K562 (cell line): ENCODE measurements at regions not wholly inside any gene's neighbourhood (a gene's known extent, or its start where the extent isn't known, plus 50 kb on each side); places are given as distances from the start of the nearest gene placed in this dataset.
A peak's percentile ranks its signal among the peaks of the same experiment; 100 is the strongest.

Source experiments
- ATAC-seq: fragments of 200-7000 bp; cut with Tn5 transposase; 3 replicates; pipeline ENCODE4 v1.9.1; 2020; ENCODE audit warnings: moderate library complexity
- BruUV-seq: library from RNA; stranded (reverse); fragments of 400-500 nt; replicated peaks from 2 replicates; lab custom pipeline; 2021; lab: Mats Ljungman, UMichigan
- CTCF ChIA-PET: fragments of 300-600 bp; formaldehyde crosslinking; extraction: SDS; loops from one replicate; lab custom pipeline; 2021; ENCODE audit warnings: low intra/inter-chr PET ratio; lab: Yijun Ruan, JAX
- POLR2A ChIA-PET: fragments of 300-600, 350-650 bp; sonication (Branson Sonifier 250); formaldehyde crosslinking; extraction: SDS; loops from one replicate; lab custom pipeline; 2021; ENCODE audit warnings: antibody characterized with exemption, inconsistent platforms; lab: Yijun Ruan, JAX
- DNase-seq, 4 experiments: peaks; one replicate each; pipeline versions ENCODE4 v3.0.0 to v3.0.0-alpha.2; 2011 to 2018; ENCODE audit warnings: low spot score in 3 of 4, mixed read lengths in 3 of 4; ENCODE audit errors: extremely low read depth in 1 of 4
- FAIRE-seq: peaks from 2 replicates; lab custom pipeline; 2011; peaks lifted over from hg19 to GRCh38; lab: Jason Lieb, UNC
- H2AFZ ChIP-seq: 2 replicates; pipeline ENCODE4 v1.6.0; 2011; ENCODE audit warnings: low read depth, low read length, control low read depth, inconsistent platforms
- H3K27ac ChIP-seq: fragments of 200-600 bp; 3 replicates; pipeline ENCODE4 v1.8.0; 2011; ENCODE audit warnings: low read depth, mild to moderate bottlenecking, control low read depth, inconsistent platforms, low read length, moderate library complexity, mixed read lengths; ENCODE audit errors: extremely low read depth
- H3K27me3 ChIP-seq, 2 experiments: fragments of 300-600 bp in 1 of 2; 2 replicates in 1 of 2; 3 replicates in 1 of 2; pipeline versions ENCODE4 v1.6.0 to v1.8.0; 2011; ENCODE audit warnings: inconsistent platforms in 2 of 2, low read length in 2 of 2, mild to moderate bottlenecking in 1 of 2, mixed read lengths in 1 of 2, moderate library complexity in 1 of 2; ENCODE audit not compliant: control insufficient read depth in 2 of 2, insufficient read depth in 2 of 2
- H3K36me3 ChIP-seq: fragments of 300-600 bp; 3 replicates; pipeline ENCODE4 v1.8.0; 2011; ENCODE audit warnings: mild to moderate bottlenecking, low read length, inconsistent platforms; ENCODE audit not compliant: control insufficient read depth, insufficient read depth
- H3K4me1 ChIP-seq, 2 experiments: fragments of 200-600 bp in 1 of 2; replicated peaks in 1 of 2; 2 replicates in 1 of 2; 3 replicates in 1 of 2; pipeline versions ENCODE4 v1.5.1 to v1.8.0; 2011; ENCODE audit warnings: inconsistent platforms in 2 of 2, low read length in 2 of 2, mild to moderate bottlenecking in 1 of 2, mixed read lengths in 1 of 2, moderate library complexity in 1 of 2; ENCODE audit not compliant: control insufficient read depth in 2 of 2, insufficient read depth in 2 of 2
- H3K4me2 ChIP-seq: 2 replicates; pipeline ENCODE4 v1.6.1; 2011; ENCODE audit warnings: low read length, control low read depth, inconsistent platforms, mixed read lengths; ENCODE audit not compliant: insufficient read depth
- H3K4me3 ChIP-seq: fragments of 200-600 bp; sonication (generic), shearing (Covaris generic); 2 replicates; pipeline ENCODE4 v1.5.1; 2016; ENCODE audit warnings: control low read depth, inconsistent platforms
- H3K79me2 ChIP-seq: fragments of 200-600 bp; 3 replicates; pipeline ENCODE4 v1.8.0; 2011; ENCODE audit warnings: low read length, inconsistent platforms; ENCODE audit not compliant: control insufficient read depth, insufficient read depth
- H3K9ac ChIP-seq, 2 experiments: 2 replicates each; pipeline versions ENCODE4 v1.6.0 to v1.6.1; 2011; ENCODE audit warnings: low read depth in 2 of 2, low read length in 2 of 2, control low read depth in 1 of 2, inconsistent platforms in 1 of 2, mild to moderate bottlenecking in 1 of 2, mixed read lengths in 1 of 2; ENCODE audit not compliant: insufficient read depth in 1 of 2
- H3K9me1 ChIP-seq: one replicate; pipeline ENCODE4 v1.6.0; 2011; ENCODE audit warnings: inconsistent platforms, mild to moderate bottlenecking, low read length, moderate library complexity; ENCODE audit not compliant: control insufficient read depth, insufficient read depth
- H3K9me3 ChIP-seq: replicated peaks from 2 replicates; pipeline ENCODE4 v1.5.1; 2011; ENCODE audit warnings: low read depth, low read length, inconsistent platforms; ENCODE audit not compliant: control insufficient read depth, insufficient read depth
- H4K20me1 ChIP-seq: replicated peaks from 2 replicates; pipeline ENCODE4 v1.6.1; 2011; ENCODE audit warnings: low read length, inconsistent platforms, mixed read lengths; ENCODE audit not compliant: control insufficient read depth, insufficient read depth
- ESRRB ChIP-seq: fragments of 250-450 bp; sonication (Bioruptor Pico); IDR thresholded peaks from 2 replicates; pipeline ENCODE4 v1.5.0; 2020; ENCODE audit warnings: mild to moderate bottlenecking, moderate library complexity, borderline replicate concordance
- NONO ChIP-seq, 2 experiments: fragments of 200-400 bp in 1 of 2; fragments of 450-650 bp in 1 of 2; formaldehyde crosslinking in 1 of 2; IDR thresholded peaks; 2 replicates each; pipeline ENCODE4 v1.6.1; 2017; ENCODE audit warnings: low read depth in 2 of 2, mild to moderate bottlenecking in 2 of 2, moderate library complexity in 2 of 2, low read length in 1 of 2
- PPARD ChIP-seq: fragments of 250-450 bp; sonication (Bioruptor Pico); IDR thresholded peaks from 2 replicates; pipeline ENCODE4 v1.8.0; 2022; ENCODE audit warnings: inconsistent platforms, mild to moderate bottlenecking, moderate library complexity
- RFX1 ChIP-seq: fragments of 450-650 bp; IDR thresholded peaks from 2 replicates; pipeline ENCODE4 v1.6.1; 2016; ENCODE audit warnings: mild to moderate bottlenecking, moderate library complexity
- RFX5 ChIP-seq: IDR thresholded peaks from 2 replicates; pipeline ENCODE4 v1.6.1; 2011; ENCODE audit warnings: low read depth, mild to moderate bottlenecking, improper control_type of control experiment, low read length
- XRCC3 ChIP-seq: fragments of 450-650 bp; IDR thresholded peaks from 2 replicates; pipeline ENCODE4 v1.6.1; 2017; ENCODE audit warnings: mild to moderate bottlenecking, moderate library complexity
- ZBTB17 ChIP-seq: fragments of 450-650 bp; formaldehyde crosslinking; IDR thresholded peaks from 2 replicates; pipeline ENCODE4 v1.4.0; 2020; ENCODE audit warnings: mild to moderate bottlenecking
- ZNF143 ChIP-seq: sonication (generic); formaldehyde crosslinking; IDR thresholded peaks from 2 replicates; pipeline ENCODE4 v1.9.0; 2022; ENCODE audit warnings: mild to moderate bottlenecking, missing genetic modification reagents
- ZNF23 ChIP-seq: fragments of 250-450 bp; sonication (Bioruptor Pico); IDR thresholded peaks from 2 replicates; pipeline ENCODE4 v1.4.0; 2020; ENCODE audit warnings: mild to moderate bottlenecking
- ZNF324 ChIP-seq: fragments of 250-450 bp; sonication (Bioruptor Pico); IDR thresholded peaks from 2 replicates; pipeline ENCODE4 v1.4.0; 2020; ENCODE audit warnings: mild to moderate bottlenecking
- WGBS: fragments of 100-300 bp; shearing (Covaris generic); methylation state at CpG from one replicate; pipeline ENCODE4 v1.1.6; 2016; ENCODE audit warnings: low coverage, mixed read lengths; ENCODE audit not compliant: insufficient coverage; ENCODE audit errors: missing lambda C conversion rate; 5-methylcytosine and 5-hydroxymethylcytosine counted together
- in situ Hi-C: fragments of 300-500 bp; cut with MboI; formaldehyde crosslinking; loops from 4 replicates; pipeline ENCODE4 v1.15.0; 2018; ENCODE audit warnings: inconsistent platforms, mixed read lengths
- intact Hi-C: fragments of 100-400 bp; cut with micrococcal nuclease; formaldehyde crosslinking; loops from 2 replicates; pipeline ENCODE4 v1.14.2; 2022

- no peaks in the 10 kb centered on the region for H3K9me1 ChIP-seq
- no peak overlapping the region for H3K27ac ChIP-seq
- H2AFZ ChIP-seq, result no peak overlapping the region
- no peaks in the 10 kb centered on the region; the same call in 1 of the 2 replicates for H4K20me1 ChIP-seq
- BruUV-seq, result no TSS peak
- TF ChIP-seq ZBTB17 (CRISPR knock-in tag), result no peak
- no peak for TF ChIP-seq ZNF143 (CRISPR knock-in tag)
- no peak for TF ChIP-seq PPARD (CRISPR knock-in tag)
- TF ChIP-seq ZNF324 (CRISPR knock-in tag), result no peak
- no peak for TF ChIP-seq XRCC3
- TF ChIP-seq RFX5, result no peak
- TF ChIP-seq ZNF23, result no peak
- H3K36me3 ChIP-seq, result no peaks in the 10 kb centered on the region
- no peak for DNase-seq
- no peak overlapping the region for H3K9ac ChIP-seq
- ChIA-PET POLR2A (interaction anchor here (0.6 kb wide), 1 partner anchor 113 kb away, joined by 3 read pairs; no protein-coding TSS in a partner anchor), CTCF (no interaction called here)
- no peak overlapping the region for H3K4me3 ChIP-seq
- no peaks in the 10 kb centered on the region for H3K9me3 ChIP-seq
- no peak for FAIRE-seq
- in situ Hi-C loops, result no loop called here
- no peak for ATAC-seq
- H3K4me1 ChIP-seq, result no peaks in the 10 kb centered on the region
- H3K4me2 ChIP-seq, result no peak overlapping the region
- WGBS, result 0% methylated on average over 2 of the region's 2 CpGs
- H3K79me2 ChIP-seq, result no peaks in the 10 kb centered on the region
- H3K27me3 ChIP-seq, result peaks cover 2 to 5% of the 10 kb centered on the region in 2 experiments; a peak in 2 of 5 replicates
- intact Hi-C loops, result no loop called here
These were observed 320.0 kb downstream of the PRDM2 start for GRCh38 chr1:14020006-14020405.

GRCh38 chr1:14027099-14027498 lies 327.1 kb downstream of the PRDM2 start:
- ChIA-PET CTCF (no interaction called here), POLR2A (no interaction called here)
- BruUV-seq, result no TSS peak
- intact Hi-C loops (no loop called here), in situ Hi-C loops (no loop called here)
- 1% methylated on average over 8 of the region's 8 CpGs for WGBS
- Histone ChIP-seq H3K4me3 (no peak overlapping the region), H3K9me1 (no peaks in the 10 kb centered on the region), H3K4me1 (no peaks in the 10 kb centered on the region), H3K27me3 (no peaks in the 10 kb centered on the region), H3K4me2 (no peak overlapping the region), H4K20me1 (no peaks in the 10 kb centered on the region), H3K79me2 (no peaks in the 10 kb centered on the region), H3K27ac (no peak overlapping the region), H2AFZ (no peak overlapping the region), H3K9me3 (no peaks in the 10 kb centered on the region), H3K36me3 (no peaks in the 10 kb centered on the region), H3K9ac (no peak overlapping the region)
- TF ChIP-seq ESRRB (CRISPR knock-in tag) (no peak), RFX1 (peak; percentile 85), NONO (IDR thresholded peaks at IDR 0.05; ENCODE audit: low read depth in 2 of 2, low read length in 1 of 2) (no peak)
- ATAC-seq (no peak), DNase-seq (peak in 2 of 4 experiments; percentile 14 to 16), FAIRE-seq (no peak)
